GM18868 (cell line): ENCODE measurements at regions not wholly inside any gene's neighbourhood (a gene's known extent, or its start where the extent isn't known, plus 50 kb on each side); places are given as distances from the start of the nearest gene placed in this dataset.
"Not testable (repeated sequence)": the region's sequence is repeated elsewhere in the genome, so short reads cannot be mapped to it uniquely, and the experiment has no call there.

Experiments used
- ATAC-seq: cut with Tn5 transposase; IDR thresholded peaks from one replicate; pipeline ENCODE4 v1.9.1; 2021; ENCODE audit warnings: mild to moderate bottlenecking, moderate library complexity; ENCODE audit not compliant: unreplicated experiment

DNA sequence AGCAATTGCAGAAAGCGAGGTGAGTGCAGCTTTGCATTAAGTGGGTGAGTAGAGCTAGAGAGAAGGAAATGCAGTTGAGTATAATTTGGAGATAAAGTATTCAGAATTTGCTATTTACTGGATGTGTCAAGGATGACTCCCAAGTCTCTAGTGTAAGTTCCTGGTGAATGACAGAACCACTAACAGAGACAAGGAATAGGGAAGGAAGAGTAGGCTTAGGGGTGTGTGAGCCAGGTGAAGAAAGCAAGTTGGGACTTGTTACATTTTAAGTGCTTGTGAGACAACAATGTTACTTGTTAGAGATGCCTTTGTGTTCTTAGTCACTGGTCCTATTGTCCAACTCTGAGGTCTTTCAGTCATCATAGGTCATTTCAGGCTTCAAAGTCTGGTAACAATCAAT, 70.8 kb downstream of the TBC1D26 start:
- not testable (repeated sequence) for ATAC-seq

DNA sequence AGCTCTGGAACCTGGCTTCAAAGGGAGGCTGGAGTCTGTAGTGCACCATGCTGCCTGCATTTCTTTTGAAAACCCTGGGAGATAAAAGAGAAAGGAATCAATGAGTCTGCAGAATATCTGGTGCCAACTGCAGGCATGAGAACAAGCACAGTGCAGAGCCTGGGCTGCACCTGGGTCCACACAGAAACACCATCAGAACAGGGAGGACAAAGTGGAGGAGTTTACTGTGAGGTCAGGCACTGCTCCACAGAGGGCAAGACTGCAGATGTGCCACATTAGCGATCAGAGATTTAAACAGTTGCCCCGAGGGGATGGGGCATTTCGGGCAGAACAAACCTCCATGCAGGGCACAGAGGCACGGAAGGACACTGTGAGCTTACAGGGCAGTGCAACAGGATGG, 74.7 kb downstream of the TBC1D26 start:
- ATAC-seq, result not testable (repeated sequence)

DNA sequence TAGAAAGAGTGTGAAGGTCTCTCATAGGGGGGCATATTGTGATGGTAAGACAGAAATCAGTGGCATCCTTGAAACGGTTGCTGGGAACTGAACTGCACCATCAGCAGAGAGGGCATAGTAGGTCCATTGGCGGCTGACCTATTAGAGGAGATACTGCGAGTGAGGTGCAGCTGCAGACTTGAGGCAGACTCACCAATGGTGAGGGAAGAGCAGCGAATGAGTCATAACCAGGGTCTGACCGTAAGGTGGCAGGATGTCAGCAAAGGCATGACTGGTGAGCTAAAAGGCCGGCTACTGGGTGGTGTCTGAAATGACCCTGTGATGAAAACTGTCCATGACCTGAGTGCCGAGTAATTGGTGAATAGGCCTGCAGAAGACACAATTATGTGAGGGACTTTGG, 81.3 kb downstream of the TBC1D26 start:
- ATAC-seq, result not testable (repeated sequence)

DNA sequence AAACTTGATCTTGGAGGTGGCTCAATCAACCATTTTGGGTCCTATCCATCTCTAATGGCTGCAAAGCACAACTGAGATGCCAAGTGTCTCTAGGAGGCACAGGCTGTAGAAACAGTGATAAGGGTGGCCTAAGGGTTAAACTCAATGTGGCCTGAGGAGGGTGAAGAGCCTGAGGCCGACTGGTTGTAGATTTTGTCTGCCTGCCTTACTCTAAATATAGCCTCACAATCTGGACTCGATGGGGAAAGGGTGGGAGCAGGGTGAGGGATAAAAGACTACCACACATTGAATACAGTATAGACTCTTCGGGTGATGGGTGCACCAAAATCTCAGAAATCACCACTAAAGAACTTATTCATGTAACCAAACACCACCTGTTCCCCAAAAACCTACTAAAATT, 81.9 kb downstream of the TBC1D26 start:
- ATAC-seq, result not testable (repeated sequence)

DNA sequence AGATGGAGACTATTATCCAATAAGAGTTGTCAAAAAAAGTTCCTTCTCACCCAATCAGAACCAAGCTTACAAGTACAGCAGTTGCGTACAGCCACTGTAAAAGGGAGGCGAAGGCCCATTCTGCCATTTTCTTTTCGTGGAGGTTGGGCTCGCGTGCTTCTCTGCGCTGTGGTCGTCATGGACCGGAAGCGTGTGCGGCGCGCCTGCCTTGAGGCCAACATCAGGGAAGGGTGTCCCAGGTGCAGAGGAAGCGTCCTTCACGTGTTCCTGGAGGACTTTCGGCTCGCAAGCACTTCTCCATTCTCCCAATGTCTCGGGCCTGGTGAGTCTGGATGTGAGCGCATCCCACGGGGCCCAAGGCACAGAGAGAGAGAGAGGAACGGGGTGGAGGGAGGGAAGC, 85.8 kb downstream of the TBC1D26 start:
- not testable (repeated sequence) for ATAC-seq

DNA sequence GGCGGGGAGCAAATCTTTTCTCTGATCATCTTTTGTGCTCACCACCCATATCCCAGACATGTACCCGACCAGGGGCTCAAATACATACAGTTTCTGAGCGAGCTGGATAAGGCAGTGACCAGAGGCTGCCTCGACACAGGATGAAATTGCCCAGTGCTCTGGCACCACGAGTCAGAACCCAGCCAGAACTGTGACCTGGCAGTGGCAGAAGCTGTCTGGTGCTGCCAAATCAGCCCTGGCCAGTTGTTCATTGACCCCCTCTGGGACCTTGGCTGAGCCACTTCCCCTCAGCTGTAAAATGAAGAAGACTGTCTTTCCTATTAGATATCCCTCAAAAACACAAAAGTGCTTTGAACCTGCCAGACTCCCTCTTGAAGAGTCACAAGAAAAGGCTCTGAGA, 90.2 kb downstream of the TBC1D26 start:
- not testable (repeated sequence) for ATAC-seq

DNA sequence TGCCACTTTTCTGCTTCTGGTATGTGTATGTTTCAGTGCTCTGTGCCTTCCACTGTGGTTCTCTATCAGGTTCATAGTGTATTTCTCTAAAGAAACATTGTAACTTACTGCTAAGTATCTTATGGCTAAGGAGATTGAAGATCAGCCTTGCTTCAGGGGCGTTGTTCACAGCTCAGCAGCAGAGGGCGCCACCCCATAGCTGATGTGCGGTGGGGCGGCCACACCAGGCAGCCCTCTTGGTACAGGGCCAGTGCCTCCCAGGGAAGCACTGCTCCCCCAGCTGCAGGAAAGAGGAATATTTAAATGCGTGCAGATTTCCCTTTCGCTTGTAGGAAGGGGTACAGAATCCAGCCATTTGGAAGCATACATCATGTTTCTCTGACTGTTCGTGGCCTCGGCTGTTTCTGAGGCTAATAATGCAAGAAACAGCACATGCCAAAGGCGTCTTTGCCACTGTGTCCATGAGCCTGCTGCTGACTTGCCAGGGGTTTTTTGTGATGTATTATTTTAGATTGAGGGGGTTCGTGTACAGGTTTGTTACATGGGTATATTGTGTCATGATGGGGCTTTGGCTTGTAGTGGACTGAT, 96.7 kb downstream of the TBC1D26 start:
- ATAC-seq, result peak; percentile 28

DNA sequence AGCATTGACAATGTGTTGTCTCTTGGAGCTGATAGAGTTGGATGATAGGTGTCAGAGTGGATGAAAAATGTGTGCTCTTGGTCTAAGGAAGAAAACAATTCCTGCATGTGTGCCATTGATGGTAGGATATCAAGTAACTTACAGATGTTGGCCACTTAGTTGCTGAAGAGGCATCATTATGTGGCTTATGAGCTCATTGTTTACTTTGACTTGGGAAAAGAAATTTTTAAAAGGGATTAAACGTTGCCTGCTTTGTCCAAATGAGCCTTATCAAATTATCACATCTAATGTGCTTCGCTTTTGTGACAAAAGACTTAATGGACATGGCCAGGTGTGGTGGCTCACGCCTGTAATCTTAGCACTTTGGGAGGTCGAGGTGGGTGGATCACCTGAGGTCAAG, 98.1 kb downstream of the TBC1D26 start:
- ATAC-seq, result not testable (repeated sequence)

DNA sequence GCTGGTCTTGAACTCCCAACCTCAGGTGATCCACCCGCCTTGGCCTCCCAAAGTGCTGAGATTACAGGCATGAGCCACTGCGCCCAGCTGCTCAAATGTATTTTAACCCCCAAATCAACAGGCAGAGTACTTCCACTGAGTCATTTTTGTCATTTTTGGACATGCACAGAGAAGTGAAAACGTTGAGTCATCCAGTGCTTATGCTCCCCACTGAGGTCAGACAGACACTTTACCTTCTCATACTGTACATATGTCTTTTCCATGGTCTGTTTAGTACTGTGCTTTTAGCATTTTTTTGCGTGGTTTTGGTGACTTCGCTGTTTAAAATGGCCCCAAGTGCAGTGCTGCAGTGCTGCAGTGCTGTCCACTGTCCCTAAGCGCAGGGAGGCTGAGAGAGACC, 99.1 kb downstream of the TBC1D26 start:
- peak; percentile 90 for ATAC-seq

DNA sequence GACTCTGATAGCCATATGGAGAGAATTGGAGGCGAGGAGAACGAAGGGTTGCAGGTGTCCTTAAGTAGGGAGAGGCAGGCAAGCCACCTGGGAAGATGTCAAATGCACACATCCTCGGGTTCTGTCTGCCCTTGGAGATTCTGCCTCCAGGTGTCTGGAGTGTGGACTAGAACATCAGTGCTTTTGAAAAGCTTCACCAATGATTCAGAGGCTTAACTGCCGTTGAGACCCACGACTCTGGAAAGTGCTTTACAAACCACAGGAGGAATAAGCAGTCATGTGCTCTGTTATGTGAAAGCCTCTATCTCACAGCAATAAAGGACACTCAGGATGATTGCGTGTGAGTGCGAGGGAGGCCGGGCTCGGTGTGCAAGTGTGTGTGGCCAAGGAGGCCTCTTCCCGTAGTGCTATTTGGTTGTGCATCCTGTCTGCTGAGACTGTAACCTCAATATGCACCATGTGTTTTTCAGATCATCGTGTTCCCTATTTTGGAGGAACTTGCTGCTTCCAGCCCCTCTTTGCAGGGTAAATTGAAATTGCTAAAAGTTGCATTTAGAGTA, 100.9 kb downstream of the TBC1D26 start:
- peak; percentile 34 for ATAC-seq

DNA sequence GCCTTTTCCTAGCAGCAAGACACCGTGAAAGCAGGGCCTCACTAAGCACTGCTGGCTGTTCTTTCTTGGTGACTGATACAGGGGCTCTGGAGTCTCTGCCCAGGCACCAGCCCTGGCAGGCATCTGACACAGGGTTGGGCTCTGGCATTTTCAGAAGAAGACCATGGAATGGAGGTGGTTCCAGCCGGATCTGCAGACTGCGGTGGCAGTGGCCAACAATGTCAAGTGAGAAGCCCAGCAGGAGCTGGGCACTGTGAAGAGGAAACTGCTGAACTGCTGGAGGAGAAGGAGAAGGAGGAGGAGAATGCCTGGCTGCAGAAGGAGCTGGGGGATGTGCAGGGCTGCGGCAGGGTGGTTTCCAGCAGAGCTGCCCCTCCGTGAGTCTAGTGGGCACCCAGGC, 101.8 kb downstream of the TBC1D26 start:
- not testable (repeated sequence) for ATAC-seq

DNA sequence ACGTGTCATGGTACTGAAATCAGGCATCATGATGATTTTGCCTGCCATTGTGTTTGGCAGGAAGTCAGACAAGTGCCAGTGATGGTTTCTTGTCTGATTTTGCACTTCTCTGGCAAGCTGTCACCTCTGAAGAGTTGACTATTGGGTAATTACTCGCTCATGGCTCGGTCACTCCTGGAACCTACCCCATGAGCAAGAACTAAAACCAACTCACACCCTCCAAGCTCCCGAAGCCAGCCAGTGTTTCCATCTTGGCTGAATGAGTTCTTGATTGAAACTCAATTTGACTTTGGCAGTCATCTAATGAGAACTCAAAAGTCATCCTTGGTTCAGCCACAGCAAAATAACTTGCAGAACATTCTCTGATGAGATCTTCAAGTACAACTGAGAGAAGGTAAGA, 103.4 kb downstream of the TBC1D26 start:
- not testable (repeated sequence) for ATAC-seq

DNA sequence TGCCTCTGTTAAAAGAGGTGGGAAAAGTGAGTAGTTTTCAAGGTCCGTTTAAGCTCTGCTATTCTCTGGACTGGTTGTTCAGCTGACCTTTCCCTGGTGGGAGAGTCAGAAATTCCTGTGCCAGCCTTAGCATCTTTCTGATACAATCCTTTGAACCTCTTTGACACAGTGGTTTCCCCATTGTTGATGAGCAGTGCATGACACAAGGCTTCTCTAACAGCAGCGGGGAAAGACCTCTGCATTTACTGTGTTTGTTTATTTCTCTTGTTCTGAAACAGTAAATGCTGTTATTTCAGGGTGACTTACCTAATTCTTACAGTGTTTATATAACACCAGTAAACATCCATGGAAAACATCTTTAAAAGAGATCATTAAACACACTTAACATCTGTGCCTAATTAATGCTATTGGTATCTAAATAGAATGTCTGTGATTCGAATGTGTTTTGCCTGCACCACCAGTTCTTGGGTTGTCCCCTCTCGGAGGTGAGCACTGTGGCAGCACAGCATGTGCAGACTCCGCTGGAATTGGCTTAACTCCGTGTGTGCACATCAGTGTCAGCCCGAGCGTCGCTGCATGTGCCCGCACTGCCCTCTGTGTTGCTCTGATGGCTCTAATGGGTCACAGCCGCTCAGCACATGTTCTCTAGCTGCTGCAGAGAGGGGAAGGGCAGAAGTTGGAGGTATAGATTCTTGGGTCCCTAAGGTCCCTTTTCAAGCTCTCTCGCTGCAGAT, 104.3 kb downstream of the TBC1D26 start:
- ATAC-seq, result not testable (repeated sequence)

DNA sequence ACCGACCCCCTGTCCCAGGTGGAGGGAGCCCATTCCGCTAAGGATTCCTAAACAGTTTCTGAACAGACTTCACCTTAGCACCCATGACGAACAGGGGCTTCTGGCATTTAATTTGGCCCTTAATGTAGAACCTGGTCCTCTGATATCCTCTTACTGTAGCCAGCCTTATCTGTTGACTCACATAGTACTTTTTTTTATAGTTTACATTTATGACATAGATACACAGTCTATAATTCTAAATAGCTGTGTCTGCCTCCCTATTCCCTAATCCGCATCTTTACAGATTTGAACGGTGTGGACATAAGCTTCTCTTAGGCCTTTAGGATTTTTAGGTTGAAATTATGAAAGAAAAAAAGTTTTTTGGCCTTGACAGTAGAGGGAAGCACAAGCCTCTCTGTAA, 104.9 kb downstream of the TBC1D26 start:
- not testable (repeated sequence) for ATAC-seq

DNA sequence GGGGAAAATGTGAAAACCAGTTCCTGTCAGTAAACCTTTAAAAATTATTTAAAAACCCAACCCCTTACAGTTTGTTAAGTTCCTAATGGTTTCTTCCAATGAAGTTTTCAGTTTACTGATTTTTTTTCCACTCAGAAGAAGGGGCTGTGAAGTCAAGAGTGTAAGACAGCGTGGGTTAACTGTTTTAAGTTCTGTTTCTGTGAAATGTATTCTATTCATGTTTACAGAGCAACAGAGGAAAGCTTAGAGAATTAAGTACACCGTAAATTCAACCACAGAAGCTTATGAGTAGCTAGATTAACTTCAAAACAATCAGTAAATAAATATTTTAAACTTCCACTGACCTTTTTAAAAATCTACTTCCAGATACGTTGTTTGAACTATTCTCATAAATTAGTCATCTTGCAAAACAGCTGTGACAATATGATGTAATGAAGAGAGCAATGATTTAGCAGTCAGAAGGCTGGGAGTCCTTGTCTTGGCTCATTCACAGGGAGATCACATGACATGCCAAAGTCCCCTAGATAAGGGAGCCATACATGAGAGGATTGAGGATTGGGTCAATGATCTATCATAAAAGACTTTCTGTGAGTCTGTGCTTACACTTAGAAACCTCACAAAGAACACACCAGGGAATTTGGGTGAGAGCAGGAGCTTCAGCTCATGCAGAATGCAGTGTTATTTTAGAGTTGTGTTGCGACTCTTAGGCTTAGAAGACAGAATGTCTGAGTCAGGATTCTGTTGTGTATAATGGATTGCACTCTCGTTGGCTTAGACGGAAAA, 97.3 kb upstream of the ADORA2B start:
- ATAC-seq, result peak; percentile 60

DNA sequence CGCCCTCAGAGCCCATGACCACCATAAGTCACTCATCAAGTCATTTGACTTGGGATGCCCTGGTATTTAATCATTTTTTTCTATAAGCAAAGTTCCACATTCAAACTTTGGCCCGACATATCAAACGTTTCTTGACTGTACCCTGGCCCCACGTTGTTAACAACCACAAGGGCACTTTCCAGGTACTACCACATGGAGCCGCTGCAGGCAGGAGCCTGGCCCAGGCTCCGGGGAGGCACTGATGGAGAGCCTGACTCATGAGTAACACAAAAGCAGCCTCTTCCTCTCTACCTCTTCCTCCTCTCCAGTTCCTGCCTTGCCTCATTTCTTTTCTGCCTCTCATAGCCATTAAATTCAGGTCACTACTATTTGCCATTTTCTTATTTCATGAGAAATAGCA, 95.9 kb upstream of the ADORA2B start:
- peak; percentile 72 for ATAC-seq

DNA sequence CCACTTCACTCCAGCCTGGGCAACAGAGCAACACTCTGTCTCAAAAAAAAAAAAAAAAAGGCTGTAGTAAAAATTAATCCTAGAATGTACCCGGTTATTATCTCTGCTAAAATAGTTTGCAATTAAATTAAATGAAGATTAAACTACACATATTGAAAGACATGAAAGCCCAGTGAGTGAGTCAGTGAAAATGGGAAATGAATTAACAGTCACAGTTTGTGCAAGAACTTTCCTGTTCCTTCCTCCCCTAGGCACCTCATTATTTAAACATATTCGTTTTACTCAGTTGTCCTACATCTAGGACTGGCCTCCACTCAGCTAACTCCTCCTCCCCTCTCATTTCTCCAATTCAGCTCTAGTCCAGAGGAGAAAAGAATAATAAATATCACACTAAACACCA, 94.9 kb upstream of the ADORA2B start:
- not testable (repeated sequence) for ATAC-seq

DNA sequence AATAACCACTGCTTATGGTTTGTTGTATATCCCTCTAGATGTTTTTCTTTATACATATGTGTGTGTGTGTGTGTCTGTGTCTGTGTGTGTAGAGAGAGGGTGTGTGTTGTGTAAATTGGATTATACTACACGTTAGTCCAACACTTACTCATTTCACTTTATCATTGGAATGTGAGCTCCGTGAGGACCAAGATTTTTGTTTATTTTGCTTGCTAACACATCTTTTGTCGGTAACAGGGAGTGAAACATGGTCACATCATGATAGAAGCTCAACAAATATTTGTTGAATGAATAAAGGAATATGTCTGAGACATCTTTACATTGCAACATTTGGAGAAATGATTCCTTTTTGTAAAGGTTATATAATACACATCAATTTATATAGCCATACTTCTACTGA, 94.2 kb upstream of the ADORA2B start:
- not testable (repeated sequence) for ATAC-seq

DNA sequence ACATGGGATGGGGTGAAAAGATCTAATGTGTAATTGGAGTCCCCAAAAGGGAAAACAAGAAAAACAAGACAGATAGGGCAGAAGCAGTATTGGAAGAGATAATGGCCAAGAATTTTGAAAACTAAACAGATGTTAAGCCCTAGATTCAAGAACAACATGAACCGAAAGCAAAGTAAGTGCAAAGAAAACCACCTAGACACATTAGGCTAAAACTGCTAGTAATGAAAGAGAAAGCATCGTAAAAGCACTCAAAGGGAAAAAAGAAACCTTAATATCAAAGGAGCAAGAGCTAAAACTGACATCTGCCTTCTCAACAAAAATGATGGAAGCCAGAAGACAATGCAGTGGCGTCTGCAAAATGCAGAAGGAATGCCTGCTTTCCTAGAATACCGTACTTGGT, 92.1 kb upstream of the ADORA2B start:
- ATAC-seq, result peak; percentile 64

DNA sequence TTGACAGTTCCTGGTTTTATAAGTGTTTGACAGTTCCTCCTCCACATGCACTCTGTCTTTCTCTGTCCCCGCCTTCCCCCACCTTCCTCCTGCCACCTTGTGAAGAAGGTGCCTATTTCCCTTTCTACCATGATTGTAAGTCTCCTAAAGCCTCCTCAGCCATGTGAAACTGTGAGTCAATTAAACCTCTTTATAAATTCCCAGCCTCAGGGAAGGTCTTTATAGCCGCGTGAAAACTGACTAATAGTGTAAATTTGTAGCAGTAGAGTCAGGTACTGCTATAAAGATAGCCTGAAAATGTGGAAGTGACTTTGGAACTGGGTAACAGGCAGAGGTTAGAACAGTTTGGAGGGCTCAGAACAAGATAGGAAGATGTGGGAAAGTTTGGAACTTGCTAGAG, 88.7 kb upstream of the ADORA2B start:
- ATAC-seq, result not testable (repeated sequence)

DNA sequence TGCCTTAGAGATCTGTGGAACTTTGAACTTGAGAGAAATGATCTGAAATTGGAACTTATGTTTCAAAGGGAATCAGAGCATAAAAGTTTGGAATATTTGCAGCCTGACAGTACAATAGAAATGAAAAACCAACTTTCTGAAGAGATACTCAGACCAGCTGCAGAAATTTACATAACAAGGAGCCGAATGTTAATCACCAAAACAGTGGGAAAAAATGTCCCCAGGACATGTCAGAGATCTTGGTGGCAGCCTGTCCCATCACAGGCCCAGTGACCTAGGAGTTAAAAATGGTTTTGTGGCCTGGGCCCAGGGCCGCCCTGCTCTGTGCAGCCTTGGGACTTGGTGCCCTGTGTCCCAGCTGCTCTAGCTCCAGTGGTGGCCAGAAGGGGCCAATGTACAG, 88.2 kb upstream of the ADORA2B start:
- not testable (repeated sequence) for ATAC-seq
